CD4-positive, alpha-beta T cell treated with Interleukin-2 at 100 ng/mL for 4 hours (primary cell): ENCODE measurements at regions not wholly inside any gene's neighbourhood (a gene's known extent, or its start where the extent isn't known, plus 50 kb on each side); places are given as distances from the start of the nearest gene placed in this dataset.
"Not testable (repeated sequence)": the region's sequence is repeated elsewhere in the genome, so short reads cannot be mapped to it uniquely, and the experiment has no call there.

Source experiments
- DNase-seq: peaks from one replicate; pipeline ENCODE4 v3.0.0-alpha.2; 2020; ENCODE audit warnings: low spot score

- no peak for DNase-seq
These were observed 152.6 kb upstream of the EPHA3 start for GRCh38 chr3:88954853-88955252.

GRCh38 chr3:88955274-88955673, 152.1 kb upstream of the EPHA3 start:
- no peak for DNase-seq

GRCh38 chr3:88957711-88958439, 149.5 kb upstream of the EPHA3 start:
- DNase-seq = no peak

- DNase-seq = no peak
These were observed 147.4 kb upstream of the EPHA3 start for GRCh38 chr3:88960019-88960418.

GRCh38 chr3:88963003-88963402, 144.4 kb upstream of the EPHA3 start:
- no peak for DNase-seq

- no peak for DNase-seq
These were observed 127.7 kb upstream of the EPHA3 start for GRCh38 chr3:88979760-88980159.

- no peak for DNase-seq
These were observed 124.0 kb upstream of the EPHA3 start for GRCh38 chr3:88983458-88983857.

GRCh38 chr3:88984256-88984655, 123.2 kb upstream of the EPHA3 start:
- no peak for DNase-seq

GRCh38 chr3:88984832-88985231, 122.6 kb upstream of the EPHA3 start:
- DNase-seq = no peak

- no peak for DNase-seq
These were observed 121.9 kb upstream of the EPHA3 start for GRCh38 chr3:88985491-88985890.

- DNase-seq = no peak
These were observed 120.6 kb upstream of the EPHA3 start for GRCh38 chr3:88986834-88987233.

- no peak for DNase-seq
These were observed 119.6 kb upstream of the EPHA3 start for GRCh38 chr3:88987776-88988175.

GRCh38 chr3:88988906-88989305, 118.5 kb upstream of the EPHA3 start:
- no peak for DNase-seq

- no peak for DNase-seq
These were observed 115.9 kb upstream of the EPHA3 start for GRCh38 chr3:88991496-88991895.

- no peak for DNase-seq
These were observed 110.7 kb upstream of the EPHA3 start for GRCh38 chr3:88996691-88997090.

- DNase-seq = no peak
These were observed 110.2 kb upstream of the EPHA3 start for GRCh38 chr3:88997260-88997659.

GRCh38 chr3:89000886-89001285, 106.5 kb upstream of the EPHA3 start:
- no peak for DNase-seq

GRCh38 chr3:89002191-89002590, 105.2 kb upstream of the EPHA3 start:
- DNase-seq = no peak

GRCh38 chr3:89013536-89013935, 93.9 kb upstream of the EPHA3 start:
- no peak for DNase-seq

GRCh38 chr3:89017531-89017930, 89.9 kb upstream of the EPHA3 start:
- no peak for DNase-seq

GRCh38 chr3:89025185-89025584, 82.2 kb upstream of the EPHA3 start:
- DNase-seq = no peak

- no peak for DNase-seq
These were observed 74.9 kb upstream of the EPHA3 start for GRCh38 chr3:89032346-89033013.

- DNase-seq = not testable (repeated sequence)
These were observed 72.7 kb upstream of the EPHA3 start for GRCh38 chr3:89034723-89035122.

GRCh38 chr3:89038869-89039268, 68.6 kb upstream of the EPHA3 start:
- no peak for DNase-seq
